AG10803 (cell line): ENCODE measurements at regions not wholly inside any gene's neighbourhood (a gene's known extent, or its start where the extent isn't known, plus 50 kb on each side); places are given as distances from the start of the nearest gene placed in this dataset.

Experiments used
- DNase-seq: peaks from one replicate; pipeline ENCODE4 v3.0.0; 2010; ENCODE audit warnings: low read depth
- H3K4me3 ChIP-seq: 2 replicates; pipeline ENCODE4 v1.5.1; 2011; ENCODE audit warnings: mild to moderate bottlenecking, low read length, control low read depth
- TF ChIP-seq, protein P1 (sequence below): conservative IDR thresholded peaks from 2 replicates; pipeline ENCODE4 v1.5.1; 2011; ENCODE audit warnings: mild to moderate bottlenecking, low read length, control low read depth, inconsistent platforms

DNA sequence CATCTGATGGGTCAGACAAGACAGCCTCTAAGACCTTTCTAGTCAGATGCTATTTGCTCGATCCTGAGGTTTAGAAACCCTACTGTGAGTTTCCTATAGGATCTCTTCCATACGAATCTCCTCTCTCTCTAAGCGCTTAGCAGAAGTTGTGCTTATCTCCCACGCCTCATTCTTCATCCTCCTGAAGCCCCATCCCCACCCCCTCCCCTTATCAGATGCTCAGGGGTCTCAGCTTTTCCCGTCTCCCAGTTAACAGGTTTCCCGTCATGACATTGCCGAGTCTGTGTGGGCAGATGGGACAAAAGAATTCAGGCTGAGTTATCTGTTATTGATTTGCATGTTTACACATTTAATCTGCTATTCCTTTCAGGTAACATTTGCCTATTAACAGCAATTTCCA is 99.0 kb upstream of the PIRT start:
- TF ChIP-seq, protein P1, sequence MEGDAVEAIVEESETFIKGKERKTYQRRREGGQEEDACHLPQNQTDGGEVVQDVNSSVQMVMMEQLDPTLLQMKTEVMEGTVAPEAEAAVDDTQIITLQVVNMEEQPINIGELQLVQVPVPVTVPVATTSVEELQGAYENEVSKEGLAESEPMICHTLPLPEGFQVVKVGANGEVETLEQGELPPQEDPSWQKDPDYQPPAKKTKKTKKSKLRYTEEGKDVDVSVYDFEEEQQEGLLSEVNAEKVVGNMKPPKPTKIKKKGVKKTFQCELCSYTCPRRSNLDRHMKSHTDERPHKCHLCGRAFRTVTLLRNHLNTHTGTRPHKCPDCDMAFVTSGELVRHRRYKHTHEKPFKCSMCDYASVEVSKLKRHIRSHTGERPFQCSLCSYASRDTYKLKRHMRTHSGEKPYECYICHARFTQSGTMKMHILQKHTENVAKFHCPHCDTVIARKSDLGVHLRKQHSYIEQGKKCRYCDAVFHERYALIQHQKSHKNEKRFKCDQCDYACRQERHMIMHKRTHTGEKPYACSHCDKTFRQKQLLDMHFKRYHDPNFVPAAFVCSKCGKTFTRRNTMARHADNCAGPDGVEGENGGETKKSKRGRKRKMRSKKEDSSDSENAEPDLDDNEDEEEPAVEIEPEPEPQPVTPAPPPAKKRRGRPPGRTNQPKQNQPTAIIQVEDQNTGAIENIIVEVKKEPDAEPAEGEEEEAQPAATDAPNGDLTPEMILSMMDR = no peak
- H3K4me3 ChIP-seq = no peak overlapping the region
- DNase-seq = no peak

DNA sequence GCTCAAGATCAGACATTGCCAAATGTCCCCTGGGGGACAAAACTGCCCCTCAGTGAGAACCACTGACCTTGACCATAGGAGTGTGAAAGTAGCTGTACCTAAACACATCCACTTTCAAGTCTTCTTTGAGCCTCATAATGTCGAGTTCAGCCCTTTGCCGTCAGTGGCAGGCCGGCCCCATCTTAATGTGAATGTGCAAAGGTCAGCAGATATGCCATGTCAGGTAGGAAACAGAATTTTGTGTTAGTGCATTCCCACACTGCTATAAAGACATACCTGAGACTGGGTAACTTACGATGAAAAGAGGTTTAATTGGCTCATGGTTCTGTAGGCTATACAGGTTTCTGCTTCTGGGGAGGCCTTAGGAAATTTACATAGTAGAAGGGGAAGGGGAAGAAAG is 95.1 kb upstream of the PIRT start:
- no peak for DNase-seq
- TF ChIP-seq, protein P1 = no peak

DNA sequence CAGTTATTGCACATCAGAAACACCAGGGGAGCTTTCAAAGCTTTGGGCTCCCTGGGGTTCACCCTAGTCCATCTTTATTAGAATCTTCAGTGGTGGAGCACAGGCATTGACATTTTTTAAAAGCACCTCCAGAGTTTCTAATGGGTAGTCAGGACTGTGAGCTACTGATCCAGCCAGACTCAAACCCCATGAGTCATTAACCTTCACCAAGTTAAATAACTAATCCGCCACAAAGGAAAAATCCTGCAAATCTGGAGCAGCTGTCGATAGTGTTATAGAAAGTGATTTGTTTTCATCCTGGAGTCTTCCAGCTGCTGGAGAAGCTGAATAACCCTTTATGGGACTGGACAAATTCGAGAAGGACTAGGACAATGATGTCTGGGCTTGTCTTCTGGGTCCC is 93.2 kb upstream of the PIRT start:
- TF ChIP-seq, protein P1 = no peak
- H3K4me3 ChIP-seq = no peak overlapping the region
- no peak for DNase-seq

More for the DNA sequence above, 95.1 kb upstream of the PIRT start:
- no peak overlapping the region for H3K4me3 ChIP-seq

DNA sequence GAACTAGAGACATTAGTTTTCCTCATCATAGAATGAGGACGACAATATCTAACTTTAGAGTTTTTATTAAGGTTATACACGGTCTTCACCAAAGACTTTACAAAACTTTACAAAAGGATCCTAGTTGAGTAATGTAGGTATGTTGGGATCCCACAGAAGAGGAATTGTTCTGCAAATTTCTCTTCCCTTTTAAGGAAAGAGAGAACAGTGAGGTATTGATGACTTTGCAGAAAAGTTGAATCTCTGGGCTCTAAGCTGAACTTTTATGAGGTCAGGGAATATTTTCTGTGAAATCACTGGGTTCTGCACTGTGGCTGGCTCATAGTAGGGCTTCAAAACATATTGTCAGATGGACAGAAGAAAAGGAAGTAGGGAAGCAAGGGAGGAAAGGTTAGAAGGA is 89.8 kb upstream of the PIRT start:
- DNase-seq = no peak
- no peak overlapping the region for H3K4me3 ChIP-seq
- TF ChIP-seq, protein P1 = no peak

DNA sequence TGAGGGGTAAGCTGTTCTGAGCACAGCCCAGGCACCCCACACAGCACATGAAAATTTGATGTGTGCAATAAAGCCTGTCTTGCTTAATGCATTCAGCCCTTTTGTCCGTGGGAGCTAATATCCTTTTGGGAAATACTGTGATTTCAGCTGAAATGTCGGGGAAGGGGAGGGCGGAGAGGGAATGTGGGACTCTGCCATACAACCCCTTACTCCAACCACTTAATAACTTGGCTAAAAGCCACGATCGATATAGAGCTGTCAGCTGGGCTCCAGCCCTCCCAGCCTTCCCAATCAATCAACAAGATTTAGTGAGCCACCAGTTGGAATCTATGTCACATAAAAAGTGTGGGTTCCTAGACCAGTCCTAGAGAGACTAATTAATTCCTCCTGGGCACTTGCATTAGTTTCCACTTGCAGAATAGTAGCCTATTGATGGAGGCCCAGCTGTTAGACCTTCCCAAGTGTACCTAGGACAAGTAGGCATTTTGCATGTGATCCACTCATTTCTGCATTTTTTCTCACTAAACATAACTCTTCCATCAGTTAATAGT is 82.7 kb upstream of the PIRT start:
- no peak overlapping the region for H3K4me3 ChIP-seq
- TF ChIP-seq, protein P1 = no peak
- DNase-seq = no peak

DNA sequence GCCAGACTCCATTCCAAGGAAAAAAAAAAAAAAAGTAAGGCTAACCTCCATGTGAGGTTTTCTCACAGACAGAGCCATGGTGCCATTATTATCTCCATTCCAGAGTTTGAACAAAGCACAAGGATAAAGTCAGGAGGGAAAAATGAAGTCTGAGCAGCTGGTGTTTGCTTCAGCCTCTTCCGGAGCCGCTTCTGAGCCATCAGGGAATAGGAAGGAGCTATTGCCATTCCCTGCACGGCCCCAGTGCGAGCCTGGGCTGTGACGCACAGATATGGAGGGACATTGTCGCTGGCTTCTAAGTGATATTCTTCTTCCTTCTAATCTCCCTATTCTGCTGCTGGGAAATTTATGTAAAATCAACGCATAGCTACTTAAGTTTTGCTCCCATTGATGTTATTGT is 69.5 kb upstream of the PIRT start:
- DNase-seq = no peak
- TF ChIP-seq, protein P1 = no peak
- no peak overlapping the region for H3K4me3 ChIP-seq

DNA sequence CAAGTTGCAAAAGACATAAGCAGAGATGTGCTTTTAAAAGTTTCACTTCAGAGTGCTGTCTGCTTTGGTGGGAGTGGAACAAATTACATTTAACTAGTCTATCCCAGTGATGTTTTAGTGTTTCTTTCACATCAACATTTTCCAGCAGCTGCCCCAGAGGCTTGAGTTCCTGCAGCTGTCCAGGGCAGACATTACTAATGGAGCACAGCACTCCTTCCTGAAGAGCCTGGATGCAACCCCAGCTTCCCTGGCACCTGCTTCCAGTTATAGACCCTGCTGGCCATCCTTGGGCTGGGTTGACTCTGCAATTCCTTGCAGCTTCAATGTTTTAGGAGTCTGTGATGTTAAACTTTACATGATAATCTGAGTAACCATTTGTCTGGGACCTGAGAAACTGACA is 61.4 kb upstream of the PIRT start:
- TF ChIP-seq, protein P1 = no peak
- DNase-seq = no peak
- H3K4me3 ChIP-seq = no peak overlapping the region
